ENCODE measurements at regions not wholly inside any gene's neighbourhood (a gene's known extent, or its start where the extent isn't known, plus 50 kb on each side); places are given as distances from the start of the nearest gene placed in this dataset.

GRCh38 chr6:56706981-56707726, 64.5 kb upstream of the DST start:
- no peak overlapping the region for H2AK5ac ChIP-seq (ENCODE audit: insufficient read length, low read length)
- TF ChIP-seq, protein P1, sequence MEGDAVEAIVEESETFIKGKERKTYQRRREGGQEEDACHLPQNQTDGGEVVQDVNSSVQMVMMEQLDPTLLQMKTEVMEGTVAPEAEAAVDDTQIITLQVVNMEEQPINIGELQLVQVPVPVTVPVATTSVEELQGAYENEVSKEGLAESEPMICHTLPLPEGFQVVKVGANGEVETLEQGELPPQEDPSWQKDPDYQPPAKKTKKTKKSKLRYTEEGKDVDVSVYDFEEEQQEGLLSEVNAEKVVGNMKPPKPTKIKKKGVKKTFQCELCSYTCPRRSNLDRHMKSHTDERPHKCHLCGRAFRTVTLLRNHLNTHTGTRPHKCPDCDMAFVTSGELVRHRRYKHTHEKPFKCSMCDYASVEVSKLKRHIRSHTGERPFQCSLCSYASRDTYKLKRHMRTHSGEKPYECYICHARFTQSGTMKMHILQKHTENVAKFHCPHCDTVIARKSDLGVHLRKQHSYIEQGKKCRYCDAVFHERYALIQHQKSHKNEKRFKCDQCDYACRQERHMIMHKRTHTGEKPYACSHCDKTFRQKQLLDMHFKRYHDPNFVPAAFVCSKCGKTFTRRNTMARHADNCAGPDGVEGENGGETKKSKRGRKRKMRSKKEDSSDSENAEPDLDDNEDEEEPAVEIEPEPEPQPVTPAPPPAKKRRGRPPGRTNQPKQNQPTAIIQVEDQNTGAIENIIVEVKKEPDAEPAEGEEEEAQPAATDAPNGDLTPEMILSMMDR (conservative IDR thresholded peaks at IDR 0.05): no peak
- H3K79me2 ChIP-seq (ENCODE audit: insufficient read depth, low read length): peaks cover 5% of the 10 kb centered on the region; the same call in 1 of the 2 replicates
- no peak overlapping the region for H2BK20ac ChIP-seq (ENCODE audit: low read depth, low read length, poor library complexity, severe bottlenecking)
- H4K5ac ChIP-seq (ENCODE audit: insufficient read length, low read depth, low read length): no peak overlapping the region
- H2BK5ac ChIP-seq (ENCODE audit: insufficient read length, low read length): no peak overlapping the region
- no peak overlapping the region for H3K4ac ChIP-seq (ENCODE audit: low read depth, low read length)
- H2BK15ac ChIP-seq (ENCODE audit: low read depth, low read length): no peak overlapping the region
- no peak for DNase-seq
- H3K9ac ChIP-seq (ENCODE audit: extremely low read depth, insufficient read length, low read length): no peak overlapping the region
- no peak overlapping the region for H3K56ac ChIP-seq (ENCODE audit: insufficient read length, low read depth, low read length)
- no peaks in the 10 kb centered on the region for H3K9me3 ChIP-seq (ENCODE audit: control insufficient read depth, low read depth, low read length)
- Mint-ChIP-seq H3K27ac (no peak overlapping the region; a peak in 1 of 7 replicates), H3K27me3 (ENCODE audit: low read depth) (no peaks in the 10 kb centered on the region), H3K4me3 (no peak overlapping the region), H3K36me3 (ENCODE audit: insufficient read depth in 1 of 3, low read depth in 3 of 3) (no peaks in the 10 kb centered on the region), H3K4me1 (peaks cover 9 to 11% of the 10 kb centered on the region in 2 experiments), H3K9me3 (no peaks in the 10 kb centered on the region)
- no peak overlapping the region for H2BK12ac ChIP-seq (ENCODE audit: insufficient read length, low read depth, low read length)
- H2AFZ ChIP-seq (ENCODE audit: low read length): no peak overlapping the region
- no peak overlapping the region for H2BK120ac ChIP-seq (ENCODE audit: low read depth, low read length, poor library complexity, severe bottlenecking)
- H3K23me2 ChIP-seq (ENCODE audit: insufficient read length, low read depth, low read length, poor library complexity, severe bottlenecking): no peaks in the 10 kb centered on the region
- H3K79me1 ChIP-seq (ENCODE audit: insufficient read depth, low read depth, low read length, poor library complexity, severe bottlenecking): no peaks in the 10 kb centered on the region
- no peak overlapping the region for H3K14ac ChIP-seq (ENCODE audit: insufficient read depth, low read length)
- no peaks in the 10 kb centered on the region for H4K20me1 ChIP-seq (ENCODE audit: control insufficient read depth, insufficient read depth, insufficient read length)
- no peak overlapping the region for H3K23ac ChIP-seq (ENCODE audit: insufficient read length, low read depth, low read length)
- no peak overlapping the region for H4K8ac ChIP-seq (replicated peaks; ENCODE audit: insufficient read length, low read depth, low read length)
- no peaks in the 10 kb centered on the region for H3K27me3 ChIP-seq (ENCODE audit: insufficient read depth, low read length)
- no peak overlapping the region for H3T11ph ChIP-seq (ENCODE audit: low read length)
- H3K4me2 ChIP-seq (ENCODE audit: insufficient read depth, insufficient read length, low read length): no peak overlapping the region
- H3K27ac ChIP-seq (ENCODE audit: insufficient read length, low read depth, low read length): no peak overlapping the region
- H3K4me1 ChIP-seq (ENCODE audit: insufficient read depth, low read length): peaks cover 2% of the 10 kb centered on the region; the same call in 1 of the 2 replicates
- H4K91ac ChIP-seq (ENCODE audit: insufficient read length, low read depth, low read length): no peak overlapping the region
- WGBS (ENCODE audit: extremely low coverage, insufficient read length, low lambda C conversion rate): no CpG with 5 or more reads among the region's 5 CpGs
- no peak overlapping the region for H3K18ac ChIP-seq (ENCODE audit: insufficient read length, low read depth, low read length)
